Panc1 (cell line): ENCODE measurements at regions not wholly inside any gene's neighbourhood (a gene's known extent, or its start where the extent isn't known, plus 50 kb on each side); places are given as distances from the start of the nearest gene placed in this dataset.

ENCODE experiments used
- ATAC-seq: fragments of 200-7000 bp; cut with Tn5 transposase; 2 replicates; pipeline ENCODE4 v1.9.1; 2020; ENCODE audit warnings: mild to moderate bottlenecking, moderate library complexity
- BruUV-seq: library from RNA; stranded (reverse); fragments of 400-500 nt; replicated peaks from 2 replicates; lab custom pipeline; 2021; lab: Mats Ljungman, UMichigan
- CTCF ChIA-PET: fragments of 300-600 bp; sonication (Branson Sonifier 250); formaldehyde crosslinking; loops from one replicate; lab custom pipeline; 2022; ENCODE audit warnings: antibody characterized with exemption; lab: Charles Lee
- POLR2A ChIA-PET: fragments of 300-600 bp; sonication (Branson Sonifier 250); formaldehyde crosslinking; loops from one replicate; lab custom pipeline; 2022; ENCODE audit warnings: antibody characterized with exemption; lab: Charles Lee
- DNase-seq: peaks from one replicate; pipeline ENCODE4 v3.0.0-alpha.2; 2010; ENCODE audit warnings: low read depth, low spot score
- H3K27ac ChIP-seq: 2 replicates; pipeline ENCODE4 v1.5.1; 2011; ENCODE audit warnings: mild to moderate bottlenecking, low read length, inconsistent platforms
- H3K27me3 ChIP-seq: fragments of 200-500 bp; sonication (Bioruptor generic); 2 replicates; pipeline ENCODE4 v1.6.0; 2014; ENCODE audit warnings: low read length, inconsistent platforms; ENCODE audit not compliant: control insufficient read depth, insufficient read depth
- H3K36me3 ChIP-seq: fragments of 200-500 bp; sonication (Bioruptor generic); 2 replicates; pipeline ENCODE4 v1.5.1; 2014; ENCODE audit warnings: inconsistent platforms, mild to moderate bottlenecking, low read length, moderate library complexity; ENCODE audit not compliant: control insufficient read depth, insufficient read depth
- H3K4me1 ChIP-seq: 2 replicates; pipeline ENCODE4 v1.5.1; 2011; ENCODE audit warnings: inconsistent platforms, mild to moderate bottlenecking, low read length, moderate library complexity; ENCODE audit not compliant: control insufficient read depth, insufficient read depth
- H3K4me3 ChIP-seq, 2 experiments: 2 replicates each; pipeline ENCODE4 v1.5.1; 2011 to 2012; ENCODE audit warnings: low read depth in 2 of 2, low read length in 2 of 2, mild to moderate bottlenecking in 2 of 2, inconsistent platforms in 1 of 2, moderate library complexity in 1 of 2
- H3K9me3 ChIP-seq: fragments of 200-500 bp; sonication (Bioruptor generic); 2 replicates; pipeline ENCODE4 v1.5.1; 2014; ENCODE audit warnings: low read depth, mild to moderate bottlenecking, inconsistent platforms, low read length, moderate library complexity; ENCODE audit not compliant: control insufficient read depth, insufficient read depth
- CTCF ChIP-seq: fragments of 450-650 bp; IDR thresholded peaks from 2 replicates; pipeline ENCODE4 v1.5.1; 2017; ENCODE audit warnings: mild to moderate bottlenecking
- POLR2AphosphoS5 ChIP-seq: IDR thresholded peaks from 2 replicates; pipeline ENCODE4 v1.6.1; 2012; ENCODE audit warnings: mild to moderate bottlenecking, low read depth, low read length, moderate library complexity
- SIN3A ChIP-seq: IDR thresholded peaks from 2 replicates; pipeline ENCODE4 v1.6.1; 2012; ENCODE audit warnings: low read depth, mild to moderate bottlenecking, low read length, moderate library complexity, borderline replicate concordance; ENCODE audit not compliant: insufficient read depth
- TCF7L2 ChIP-seq: IDR thresholded peaks from 2 replicates; pipeline ENCODE4 v1.6.1; 2011; ENCODE audit warnings: mild to moderate bottlenecking, low read depth, low read length, inconsistent platforms
- in situ Hi-C: cut with HindIII; loops from 2 replicates; pipeline ENCODE4 v1.10.0; 2016; ENCODE audit warnings: low sequenced_read_pairs, low pct_unique_long_range_greater_than_20kb
- intact Hi-C: fragments of 100-400 bp; cut with micrococcal nuclease; formaldehyde crosslinking; loops from one replicate; pipeline ENCODE4 v1.10.0; 2022; ENCODE audit not compliant: unreplicated experiment
- TF ChIP-seq, protein P1 (sequence below), 2 experiments: IDR thresholded peaks; 2 replicates each; pipeline ENCODE4 v1.6.1; 2011 to 2012; ENCODE audit warnings: low read depth in 2 of 2, control low read depth in 1 of 2, low read length in 1 of 2, mild to moderate bottlenecking in 1 of 2, moderate library complexity in 1 of 2; ENCODE audit not compliant: insufficient read depth in 1 of 2

- no peaks in the 10 kb centered on the region for H3K9me3 ChIP-seq
- TF ChIP-seq TCF7L2, result no peak
- TF ChIP-seq, protein P1, sequence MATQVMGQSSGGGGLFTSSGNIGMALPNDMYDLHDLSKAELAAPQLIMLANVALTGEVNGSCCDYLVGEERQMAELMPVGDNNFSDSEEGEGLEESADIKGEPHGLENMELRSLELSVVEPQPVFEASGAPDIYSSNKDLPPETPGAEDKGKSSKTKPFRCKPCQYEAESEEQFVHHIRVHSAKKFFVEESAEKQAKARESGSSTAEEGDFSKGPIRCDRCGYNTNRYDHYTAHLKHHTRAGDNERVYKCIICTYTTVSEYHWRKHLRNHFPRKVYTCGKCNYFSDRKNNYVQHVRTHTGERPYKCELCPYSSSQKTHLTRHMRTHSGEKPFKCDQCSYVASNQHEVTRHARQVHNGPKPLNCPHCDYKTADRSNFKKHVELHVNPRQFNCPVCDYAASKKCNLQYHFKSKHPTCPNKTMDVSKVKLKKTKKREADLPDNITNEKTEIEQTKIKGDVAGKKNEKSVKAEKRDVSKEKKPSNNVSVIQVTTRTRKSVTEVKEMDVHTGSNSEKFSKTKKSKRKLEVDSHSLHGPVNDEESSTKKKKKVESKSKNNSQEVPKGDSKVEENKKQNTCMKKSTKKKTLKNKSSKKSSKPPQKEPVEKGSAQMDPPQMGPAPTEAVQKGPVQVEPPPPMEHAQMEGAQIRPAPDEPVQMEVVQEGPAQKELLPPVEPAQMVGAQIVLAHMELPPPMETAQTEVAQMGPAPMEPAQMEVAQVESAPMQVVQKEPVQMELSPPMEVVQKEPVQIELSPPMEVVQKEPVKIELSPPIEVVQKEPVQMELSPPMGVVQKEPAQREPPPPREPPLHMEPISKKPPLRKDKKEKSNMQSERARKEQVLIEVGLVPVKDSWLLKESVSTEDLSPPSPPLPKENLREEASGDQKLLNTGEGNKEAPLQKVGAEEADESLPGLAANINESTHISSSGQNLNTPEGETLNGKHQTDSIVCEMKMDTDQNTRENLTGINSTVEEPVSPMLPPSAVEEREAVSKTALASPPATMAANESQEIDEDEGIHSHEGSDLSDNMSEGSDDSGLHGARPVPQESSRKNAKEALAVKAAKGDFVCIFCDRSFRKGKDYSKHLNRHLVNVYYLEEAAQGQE (IDR thresholded peaks at IDR 0.05; ENCODE audit: insufficient read depth in 1 of 2, low read depth in 2 of 2, low read length in 1 of 2), result no peak
- no peak for TF ChIP-seq CTCF
- no peak for TF ChIP-seq POLR2AphosphoS5
- TF ChIP-seq SIN3A, result no peak
- no peak for ATAC-seq
- DNase-seq, result no peak
- no peak overlapping the region for H3K4me3 ChIP-seq
- H3K4me1 ChIP-seq, result no peaks in the 10 kb centered on the region; the same call in 1 of the 2 replicates
- H3K36me3 ChIP-seq, result no peaks in the 10 kb centered on the region
- intact Hi-C loops (loop anchor here (10.0 kb wide), 1 partner anchor 780 kb away; no protein-coding TSS in a partner anchor), in situ Hi-C loops (no loop called here)
- no TSS peak for BruUV-seq
- CTCF ChIA-PET, result no interaction called here
- POLR2A ChIA-PET, result no interaction called here
- H3K27ac ChIP-seq, result no peak overlapping the region
- H3K27me3 ChIP-seq, result no peaks in the 10 kb centered on the region
Measured at GRCh38 chrX:120794525-120794975, 81.1 kb downstream of the CT47B1 start.

GRCh38 chrX:120793098-120793497, 82.6 kb downstream of the CT47B1 start:
- Histone ChIP-seq H3K27me3 (no peaks in the 10 kb centered on the region), H3K4me3 (no peak overlapping the region), H3K9me3 (no peaks in the 10 kb centered on the region), H3K27ac (no peak overlapping the region), H3K36me3 (no peaks in the 10 kb centered on the region), H3K4me1 (no peaks in the 10 kb centered on the region; the same call in 1 of the 2 replicates)
- ATAC-seq (no peak), DNase-seq (no peak)
- no peak for TF ChIP-seq TCF7L2
- TF ChIP-seq CTCF, result no peak
- TF ChIP-seq POLR2AphosphoS5, result no peak
- TF ChIP-seq, protein P1 (IDR thresholded peaks at IDR 0.05; ENCODE audit: insufficient read depth in 1 of 2, low read depth in 2 of 2, low read length in 1 of 2), result no peak
- TF ChIP-seq SIN3A, result no peak
- intact Hi-C loops (loop anchor here (10.0 kb wide), 1 partner anchor 782 kb away; no protein-coding TSS in a partner anchor), in situ Hi-C loops (no loop called here)
- BruUV-seq, result no TSS peak
- ChIA-PET CTCF (no interaction called here), POLR2A (no interaction called here)
